ENCODE measurements at regions not wholly inside any gene's neighbourhood (a gene's known extent, or its start where the extent isn't known, plus 50 kb on each side); places are given as distances from the start of the nearest gene placed in this dataset.

DNA sequence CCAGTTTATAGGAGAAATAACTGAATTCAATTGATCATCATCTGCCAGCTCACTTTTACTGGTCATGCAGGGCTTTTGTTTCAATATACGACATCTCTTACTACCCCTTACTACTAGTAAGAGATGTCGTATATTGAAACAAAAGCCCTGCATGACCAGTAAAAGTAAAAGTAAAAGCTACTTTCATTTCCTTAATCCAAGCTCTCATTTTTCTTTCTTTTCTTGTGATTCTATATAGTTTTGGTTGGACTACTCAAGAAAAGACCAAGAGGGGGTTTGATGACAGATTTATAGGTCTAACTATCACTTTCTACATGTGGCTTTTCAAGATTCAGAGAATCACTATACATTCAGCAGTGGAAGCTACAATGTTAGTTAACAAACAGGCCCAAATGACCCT lies 1237.3 kb downstream of the ROBO2 start:
- TF ChIP-seq POLR2A (IDR thresholded peaks at IDR 0.05) (no peak), POLR2AphosphoS5 (IDR thresholded peaks at IDR 0.05) (no peak), EP300 (IDR thresholded peaks at IDR 0.05; ENCODE audit: low read depth) (no peak)
- TF ChIP-seq, protein P1, sequence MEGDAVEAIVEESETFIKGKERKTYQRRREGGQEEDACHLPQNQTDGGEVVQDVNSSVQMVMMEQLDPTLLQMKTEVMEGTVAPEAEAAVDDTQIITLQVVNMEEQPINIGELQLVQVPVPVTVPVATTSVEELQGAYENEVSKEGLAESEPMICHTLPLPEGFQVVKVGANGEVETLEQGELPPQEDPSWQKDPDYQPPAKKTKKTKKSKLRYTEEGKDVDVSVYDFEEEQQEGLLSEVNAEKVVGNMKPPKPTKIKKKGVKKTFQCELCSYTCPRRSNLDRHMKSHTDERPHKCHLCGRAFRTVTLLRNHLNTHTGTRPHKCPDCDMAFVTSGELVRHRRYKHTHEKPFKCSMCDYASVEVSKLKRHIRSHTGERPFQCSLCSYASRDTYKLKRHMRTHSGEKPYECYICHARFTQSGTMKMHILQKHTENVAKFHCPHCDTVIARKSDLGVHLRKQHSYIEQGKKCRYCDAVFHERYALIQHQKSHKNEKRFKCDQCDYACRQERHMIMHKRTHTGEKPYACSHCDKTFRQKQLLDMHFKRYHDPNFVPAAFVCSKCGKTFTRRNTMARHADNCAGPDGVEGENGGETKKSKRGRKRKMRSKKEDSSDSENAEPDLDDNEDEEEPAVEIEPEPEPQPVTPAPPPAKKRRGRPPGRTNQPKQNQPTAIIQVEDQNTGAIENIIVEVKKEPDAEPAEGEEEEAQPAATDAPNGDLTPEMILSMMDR (IDR thresholded peaks at IDR 0.05) = no peak

Measured in transverse colon (tissue), 4 donors.